GM12891 (cell line): ENCODE measurements at regions not wholly inside any gene's neighbourhood (a gene's known extent, or its start where the extent isn't known, plus 50 kb on each side); places are given as distances from the start of the nearest gene placed in this dataset.

Experiments
- POLR2A ChIP-seq: IDR thresholded peaks from 2 replicates; pipeline ENCODE4 v1.6.1; 2011; ENCODE audit warnings: low read depth, low read length, control low read depth
- POLR2AphosphoS5 ChIP-seq: IDR thresholded peaks from 2 replicates; pipeline ENCODE4 v1.6.1; 2011; ENCODE audit warnings: low read depth, low read length, control low read depth
- POU2F2 ChIP-seq: IDR thresholded peaks from 2 replicates; pipeline ENCODE4 v1.6.1; 2011; ENCODE audit warnings: low read depth, mild to moderate bottlenecking, control low read depth, low read length, moderate library complexity
- SPI1 ChIP-seq: IDR thresholded peaks from 2 replicates; pipeline ENCODE4 v1.6.1; 2011; ENCODE audit warnings: low read depth, low read length, control low read depth
- TAF1 ChIP-seq: IDR thresholded peaks from 2 replicates; pipeline ENCODE4 v1.6.1; 2011; ENCODE audit warnings: low read depth, low read length, control low read depth

DNA sequence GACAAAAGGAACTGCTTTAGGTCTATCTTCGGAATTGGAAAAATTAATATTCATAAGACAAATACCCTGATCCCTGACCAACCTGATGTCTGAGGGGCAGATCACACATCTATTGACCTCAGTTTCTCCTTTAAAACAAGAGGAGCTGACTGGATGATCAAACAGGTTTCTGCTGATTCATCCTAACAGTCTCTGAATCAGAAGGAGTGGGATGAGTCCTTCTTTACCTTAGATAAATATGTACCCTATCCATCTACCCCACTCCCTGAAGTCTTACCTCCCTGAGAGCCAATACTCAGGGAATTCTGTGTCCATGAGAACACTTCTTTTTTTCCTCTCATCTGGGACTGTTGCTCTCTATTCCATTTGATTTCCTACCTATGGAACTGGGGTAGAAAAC is 80.3 kb upstream of the CRHR1 start:
- no peak for TF ChIP-seq POLR2AphosphoS5
- TF ChIP-seq POLR2A: no peak
- TF ChIP-seq SPI1: no peak
- no peak for TF ChIP-seq POU2F2
- no peak for TF ChIP-seq TAF1
